NT2/D1 (cell line): ENCODE measurements at regions not wholly inside any gene's neighbourhood (a gene's known extent, or its start where the extent isn't known, plus 50 kb on each side); places are given as distances from the start of the nearest gene placed in this dataset.

Experiments
- YY1 ChIP-seq: IDR thresholded peaks from 2 replicates; pipeline ENCODE4 v1.6.1; 2011; ENCODE audit not compliant: insufficient read length, insufficient read depth
- ZNF274 ChIP-seq: IDR thresholded peaks from 2 replicates; pipeline ENCODE4 v1.6.1; 2011; ENCODE audit warnings: mild to moderate bottlenecking, low read depth, low read length

GRCh38 chr5:40389591-40389990, 290.1 kb upstream of the PTGER4 start:
- no peak for TF ChIP-seq YY1
- TF ChIP-seq ZNF274: no peak
